K562 (cell line): ENCODE measurements at regions not wholly inside any gene's neighbourhood (a gene's known extent, or its start where the extent isn't known, plus 50 kb on each side); places are given as distances from the start of the nearest gene placed in this dataset.

Experiments used
- ATAC-seq: fragments of 200-7000 bp; cut with Tn5 transposase; 3 replicates; pipeline ENCODE4 v1.9.1; 2020; ENCODE audit warnings: moderate library complexity
- BruUV-seq: library from RNA; stranded (reverse); fragments of 400-500 nt; replicated peaks from 2 replicates; lab custom pipeline; 2021; lab: Mats Ljungman, UMichigan
- CTCF ChIA-PET: fragments of 300-600 bp; formaldehyde crosslinking; extraction: SDS; loops from one replicate; lab custom pipeline; 2021; ENCODE audit warnings: low intra/inter-chr PET ratio; lab: Yijun Ruan, JAX
- POLR2A ChIA-PET: fragments of 300-600, 350-650 bp; sonication (Branson Sonifier 250); formaldehyde crosslinking; extraction: SDS; loops from one replicate; lab custom pipeline; 2021; ENCODE audit warnings: antibody characterized with exemption, inconsistent platforms; lab: Yijun Ruan, JAX
- DNase-seq, 4 experiments: peaks; one replicate each; pipeline versions ENCODE4 v3.0.0 to v3.0.0-alpha.2; 2011 to 2018; ENCODE audit warnings: low spot score in 3 of 4, mixed read lengths in 3 of 4; ENCODE audit errors: extremely low read depth in 1 of 4
- FAIRE-seq: peaks from 2 replicates; lab custom pipeline; 2011; peaks lifted over from hg19 to GRCh38; lab: Jason Lieb, UNC
- H2AFZ ChIP-seq: 2 replicates; pipeline ENCODE4 v1.6.0; 2011; ENCODE audit warnings: low read depth, low read length, control low read depth, inconsistent platforms
- H3K27ac ChIP-seq: fragments of 200-600 bp; 3 replicates; pipeline ENCODE4 v1.8.0; 2011; ENCODE audit warnings: low read depth, mild to moderate bottlenecking, control low read depth, inconsistent platforms, low read length, moderate library complexity, mixed read lengths; ENCODE audit errors: extremely low read depth
- H3K27me3 ChIP-seq, 2 experiments: fragments of 300-600 bp in 1 of 2; 2 replicates in 1 of 2; 3 replicates in 1 of 2; pipeline versions ENCODE4 v1.6.0 to v1.8.0; 2011; ENCODE audit warnings: inconsistent platforms in 2 of 2, low read length in 2 of 2, mild to moderate bottlenecking in 1 of 2, mixed read lengths in 1 of 2, moderate library complexity in 1 of 2; ENCODE audit not compliant: control insufficient read depth in 2 of 2, insufficient read depth in 2 of 2
- H3K36me3 ChIP-seq: fragments of 300-600 bp; 3 replicates; pipeline ENCODE4 v1.8.0; 2011; ENCODE audit warnings: mild to moderate bottlenecking, low read length, inconsistent platforms; ENCODE audit not compliant: control insufficient read depth, insufficient read depth
- H3K4me1 ChIP-seq, 2 experiments: fragments of 200-600 bp in 1 of 2; replicated peaks in 1 of 2; 2 replicates in 1 of 2; 3 replicates in 1 of 2; pipeline versions ENCODE4 v1.5.1 to v1.8.0; 2011; ENCODE audit warnings: inconsistent platforms in 2 of 2, low read length in 2 of 2, mild to moderate bottlenecking in 1 of 2, mixed read lengths in 1 of 2, moderate library complexity in 1 of 2; ENCODE audit not compliant: control insufficient read depth in 2 of 2, insufficient read depth in 2 of 2
- H3K4me2 ChIP-seq: 2 replicates; pipeline ENCODE4 v1.6.1; 2011; ENCODE audit warnings: low read length, control low read depth, inconsistent platforms, mixed read lengths; ENCODE audit not compliant: insufficient read depth
- H3K4me3 ChIP-seq: fragments of 200-600 bp; sonication (generic), shearing (Covaris generic); 2 replicates; pipeline ENCODE4 v1.5.1; 2016; ENCODE audit warnings: control low read depth, inconsistent platforms
- H3K79me2 ChIP-seq: fragments of 200-600 bp; 3 replicates; pipeline ENCODE4 v1.8.0; 2011; ENCODE audit warnings: low read length, inconsistent platforms; ENCODE audit not compliant: control insufficient read depth, insufficient read depth
- H3K9ac ChIP-seq, 2 experiments: 2 replicates each; pipeline versions ENCODE4 v1.6.0 to v1.6.1; 2011; ENCODE audit warnings: low read depth in 2 of 2, low read length in 2 of 2, control low read depth in 1 of 2, inconsistent platforms in 1 of 2, mild to moderate bottlenecking in 1 of 2, mixed read lengths in 1 of 2; ENCODE audit not compliant: insufficient read depth in 1 of 2
- H3K9me1 ChIP-seq: one replicate; pipeline ENCODE4 v1.6.0; 2011; ENCODE audit warnings: inconsistent platforms, mild to moderate bottlenecking, low read length, moderate library complexity; ENCODE audit not compliant: control insufficient read depth, insufficient read depth
- H3K9me3 ChIP-seq: replicated peaks from 2 replicates; pipeline ENCODE4 v1.5.1; 2011; ENCODE audit warnings: low read depth, low read length, inconsistent platforms; ENCODE audit not compliant: control insufficient read depth, insufficient read depth
- H4K20me1 ChIP-seq: replicated peaks from 2 replicates; pipeline ENCODE4 v1.6.1; 2011; ENCODE audit warnings: low read length, inconsistent platforms, mixed read lengths; ENCODE audit not compliant: control insufficient read depth, insufficient read depth
- C11orf30 ChIP-seq: fragments of 450-650 bp; IDR thresholded peaks from 2 replicates; pipeline ENCODE4 v1.6.1; 2016; ENCODE audit warnings: low read depth, mild to moderate bottlenecking
- CEBPZ ChIP-seq: fragments of 150-350 bp; IDR thresholded peaks from 2 replicates; pipeline ENCODE4 v1.6.1; 2014; ENCODE audit warnings: low read depth, mild to moderate bottlenecking, low read length, borderline replicate concordance
- MAFG ChIP-seq: fragments of 450-650 bp; conservative IDR thresholded peaks from 2 replicates; pipeline ENCODE4 v1.6.1; 2016; ENCODE audit warnings: missing genetic modification characterization, missing compliant biosample characterization
- MLLT1 ChIP-seq, 2 experiments: fragments of 450-650 bp; IDR thresholded peaks; 2 replicates each; pipeline ENCODE4 v1.6.1; 2016
- RAD21 ChIP-seq, 2 experiments: fragments of 250-450 bp in 1 of 2; fragments of 450-650 bp in 1 of 2; sonication (Bioruptor Pico) in 1 of 2; formaldehyde crosslinking in 1 of 2; IDR thresholded peaks in 1 of 2; conservative IDR thresholded peaks in 1 of 2; 2 replicates each; pipeline versions ENCODE4 v1.4.0 to v1.8.0; 2020 to 2022; ENCODE audit warnings: mild to moderate bottlenecking in 2 of 2, moderate library complexity in 1 of 2
- SMARCC2 ChIP-seq: fragments of 450-650 bp; IDR thresholded peaks from 2 replicates; pipeline ENCODE4 v1.6.1; 2017; ENCODE audit warnings: antibody characterized with exemption, moderate library complexity, mild to moderate bottlenecking, low read depth
- SMC3 ChIP-seq: conservative IDR thresholded peaks from 2 replicates; pipeline ENCODE4 v1.6.1; 2011; ENCODE audit warnings: low read depth, low read length, improper control_type of control experiment; ENCODE audit not compliant: insufficient read depth
- THRB ChIP-seq: fragments of 450-650 bp; formaldehyde crosslinking; conservative IDR thresholded peaks from 2 replicates; pipeline ENCODE4 v1.4.0; 2022; ENCODE audit warnings: mild to moderate bottlenecking, missing genetic modification characterization
- ZKSCAN3 ChIP-seq: fragments of 250-450 bp; sonication (Bioruptor Pico); IDR thresholded peaks from 2 replicates; pipeline ENCODE4 v1.4.0; 2020
- WGBS: fragments of 100-300 bp; shearing (Covaris generic); methylation state at CpG from one replicate; pipeline ENCODE4 v1.1.6; 2016; ENCODE audit warnings: low coverage, mixed read lengths; ENCODE audit not compliant: insufficient coverage; ENCODE audit errors: missing lambda C conversion rate; 5-methylcytosine and 5-hydroxymethylcytosine counted together
- in situ Hi-C: fragments of 300-500 bp; cut with MboI; formaldehyde crosslinking; loops from 4 replicates; pipeline ENCODE4 v1.15.0; 2018; ENCODE audit warnings: inconsistent platforms, mixed read lengths
- intact Hi-C: fragments of 100-400 bp; cut with micrococcal nuclease; formaldehyde crosslinking; loops from 2 replicates; pipeline ENCODE4 v1.14.2; 2022

- no peak for TF ChIP-seq CEBPZ
Measured at GRCh38 chr7:25714013-25714412, 438.0 kb upstream of the NFE2L3 start (continued).

- in situ Hi-C loops = no loop called here
- Histone ChIP-seq H3K27me3 (peaks cover 4 to 9% of the 10 kb centered on the region in 2 experiments; a peak in 3 of 5 replicates), H3K9ac (no peak overlapping the region), H4K20me1 (no peaks in the 10 kb centered on the region), H3K9me3 (no peaks in the 10 kb centered on the region), H3K27ac (no peak overlapping the region), H2AFZ (no peak overlapping the region), H3K36me3 (no peaks in the 10 kb centered on the region), H3K9me1 (no peaks in the 10 kb centered on the region), H3K4me3 (no peak overlapping the region), H3K4me1 (no peaks in the 10 kb centered on the region), H3K79me2 (no peaks in the 10 kb centered on the region), H3K4me2 (no peak overlapping the region)
- intact Hi-C loops = no loop called here
- WGBS = 3% methylated on average over 6 of the region's 6 CpGs
- CTCF ChIA-PET = no interaction called here
- DNase-seq (no peak), FAIRE-seq (no peak), ATAC-seq (no peak)
- TF ChIP-seq ZKSCAN3 (no peak), C11orf30 (0 out of 2 replicates have a peak, but pooled peaks have one; percentile 7), SMARCC2 (no peak), SMC3 (no peak), THRB (CRISPR knock-in tag) (no peak), RAD21 (CRISPR knock-in tag; conservative IDR thresholded peaks at IDR 0.05 in 1 of 2, IDR thresholded peaks at IDR 0.05 in 1 of 2) (no peak), MAFG (tag) (peak; percentile 15; the same call in 1 of the 2 replicates), MLLT1 (IDR thresholded peaks at IDR 0.05) (no peak)
- POLR2A ChIA-PET = interaction anchor here (0.8 to 1.7 kb wide), 2 partner anchors 11 to 20 kb away, joined by 4 to 8 read pairs; no protein-coding TSS in a partner anchor
- no TSS peak for BruUV-seq
Measured at GRCh38 chr7:25716421-25716820, 435.6 kb upstream of the NFE2L3 start.
